ENCODE measurements at regions not wholly inside any gene's neighbourhood (a gene's known extent, or its start where the extent isn't known, plus 50 kb on each side); places are given as distances from the start of the nearest gene placed in this dataset.
"Not testable (repeated sequence)": the region's sequence is repeated elsewhere in the genome, so short reads cannot be mapped to it uniquely, and the experiment has no call there.

DNA sequence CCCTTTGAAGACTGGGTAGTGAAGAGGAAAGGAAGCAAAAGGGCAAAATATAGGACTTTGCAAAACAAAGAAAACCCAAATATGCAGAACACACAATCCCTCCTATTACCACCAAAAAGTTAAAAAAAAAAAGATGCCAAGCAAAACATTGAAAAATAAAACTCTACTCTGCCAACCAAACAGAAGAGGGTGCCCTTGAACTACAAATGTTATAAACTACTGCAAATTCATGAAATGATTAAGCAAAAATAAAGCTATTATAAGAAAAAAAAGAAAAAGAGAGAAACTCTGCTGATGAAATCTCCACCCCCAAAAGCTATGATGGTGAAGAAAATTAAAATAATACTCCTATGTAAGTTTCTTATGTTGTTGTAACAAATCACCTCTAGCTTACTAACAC is 168.5 kb upstream of the STK26 start:
- Mint-ChIP-seq H3K4me1 (no peaks in the 10 kb centered on the region), H3K27ac (no peak overlapping the region), H3K9me3 (no peaks in the 10 kb centered on the region), H3K36me3 (no peaks in the 10 kb centered on the region), H3K4me3 (no peak overlapping the region)
- ATAC-seq (no peak), DNase-seq (ENCODE audit: low spot score in 2 of 2) (no peak)

DNA sequence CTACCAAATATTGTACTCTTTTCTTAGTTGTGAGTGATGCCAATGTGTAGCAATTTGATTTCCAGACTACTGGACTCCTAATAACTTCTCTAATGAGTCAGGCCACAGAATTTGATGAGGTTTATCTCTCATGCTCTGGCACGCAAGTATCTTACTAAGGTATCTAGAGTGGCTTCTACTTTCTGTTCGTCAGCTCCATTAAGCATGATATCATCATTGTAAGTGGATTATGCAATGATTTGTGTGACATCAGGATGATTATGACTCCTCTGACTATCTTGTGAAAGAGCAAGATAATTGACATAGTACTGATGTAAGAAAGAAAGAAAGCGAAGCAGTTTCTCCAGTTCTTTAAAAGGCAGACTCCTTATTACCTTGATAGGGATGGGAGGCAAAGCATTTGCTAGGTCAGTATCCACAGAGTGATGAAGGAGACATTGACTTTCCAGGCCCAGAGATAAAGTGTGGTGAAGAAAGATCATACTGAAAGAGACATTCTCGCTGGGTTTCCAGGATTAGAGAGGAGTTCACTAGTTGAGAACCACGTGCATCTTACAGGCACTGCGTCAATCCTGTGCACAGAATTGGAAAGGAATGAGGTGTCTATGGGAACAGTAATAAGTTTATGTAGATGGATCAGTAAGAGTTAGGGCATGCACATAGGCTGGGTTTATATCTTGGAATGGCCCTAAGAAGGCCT is 161.9 kb upstream of the STK26 start:
- Mint-ChIP-seq H3K4me3 (no peak overlapping the region), H3K36me3 (no peaks in the 10 kb centered on the region), H3K4me1 (no peaks in the 10 kb centered on the region), H3K27ac (no peak overlapping the region), H3K9me3 (no peaks in the 10 kb centered on the region)
- ATAC-seq = no peak
- no peak for DNase-seq (ENCODE audit: low spot score in 2 of 2)

GRCh38 chrX:131862321-131862720 is 160.8 kb upstream of the STK26 start:
- Mint-ChIP-seq H3K9me3 (no peaks in the 10 kb centered on the region), H3K27ac (no peak overlapping the region), H3K4me3 (no peak overlapping the region), H3K4me1 (no peaks in the 10 kb centered on the region), H3K36me3 (no peaks in the 10 kb centered on the region)
- no peak for ATAC-seq
- DNase-seq (ENCODE audit: low spot score in 2 of 2) = no peak

- DNase-seq (ENCODE audit: low spot score in 2 of 2) (no peak), ATAC-seq (no peak)
- Mint-ChIP-seq H3K4me3 (no peak overlapping the region), H3K9me3 (no peaks in the 10 kb centered on the region), H3K4me1 (no peaks in the 10 kb centered on the region), H3K36me3 (no peaks in the 10 kb centered on the region), H3K27ac (no peak overlapping the region)
Measured at GRCh38 chrX:131869182-131869581, 153.9 kb upstream of the STK26 start.

GRCh38 chrX:131874300-131874699 is 148.8 kb upstream of the STK26 start:
- no peak for ATAC-seq
- H3K27ac Mint-ChIP-seq = no peak overlapping the region
- H3K4me3 Mint-ChIP-seq = no peak overlapping the region
- DNase-seq (ENCODE audit: low spot score in 2 of 2) = no peak
- H3K4me1 Mint-ChIP-seq = no peaks in the 10 kb centered on the region
- H3K36me3 Mint-ChIP-seq = no peaks in the 10 kb centered on the region
- H3K9me3 Mint-ChIP-seq = no peaks in the 10 kb centered on the region

- not testable (repeated sequence) for DNase-seq (ENCODE audit: low spot score in 2 of 2); H3K9me3 Mint-ChIP-seq; H3K4me1 Mint-ChIP-seq; H3K4me3 Mint-ChIP-seq; ATAC-seq; H3K27ac Mint-ChIP-seq; H3K36me3 Mint-ChIP-seq
Measured at GRCh38 chrX:131875827-131876226, 147.3 kb upstream of the STK26 start.

- H3K4me1 Mint-ChIP-seq = no peaks in the 10 kb centered on the region
- no peak for ATAC-seq
Measured at GRCh38 chrX:131881194-131881593, 141.9 kb upstream of the STK26 start.

DNA sequence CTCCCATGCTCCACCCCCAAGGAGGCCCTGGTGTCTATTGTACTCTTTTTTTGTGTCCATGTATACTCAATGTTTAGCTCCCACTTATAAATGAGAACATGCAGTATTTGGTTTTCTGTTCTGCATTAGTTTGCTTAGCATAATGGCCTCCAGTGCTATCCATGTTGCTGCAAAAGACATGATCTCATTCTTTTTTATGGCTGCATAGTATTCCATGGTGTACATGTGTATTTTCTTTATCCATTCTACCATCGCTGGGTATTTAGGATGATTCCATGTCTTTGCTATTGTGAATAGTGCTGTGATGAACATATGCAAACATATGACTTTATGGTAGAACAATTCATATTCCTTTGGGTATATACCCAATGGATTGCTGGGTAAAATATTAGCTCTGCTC is 138.1 kb upstream of the STK26 start:
- H3K4me1 Mint-ChIP-seq; H3K27ac Mint-ChIP-seq; DNase-seq (ENCODE audit: low spot score in 2 of 2); H3K9me3 Mint-ChIP-seq; H3K36me3 Mint-ChIP-seq; ATAC-seq; H3K4me3 Mint-ChIP-seq: not testable (repeated sequence)

More at GRCh38 chrX:131881194-131881593, 141.9 kb upstream of the STK26 start:
- no peak for DNase-seq (ENCODE audit: low spot score in 2 of 2)
- no peaks in the 10 kb centered on the region for H3K9me3 Mint-ChIP-seq
- no peak overlapping the region for H3K4me3 Mint-ChIP-seq
- no peaks in the 10 kb centered on the region for H3K36me3 Mint-ChIP-seq
- no peak overlapping the region for H3K27ac Mint-ChIP-seq

GRCh38 chrX:131893857-131894256 is 129.2 kb upstream of the STK26 start:
- not testable (repeated sequence) for H3K4me3 Mint-ChIP-seq; DNase-seq (ENCODE audit: low spot score in 2 of 2); H3K9me3 Mint-ChIP-seq; H3K36me3 Mint-ChIP-seq; H3K4me1 Mint-ChIP-seq; H3K27ac Mint-ChIP-seq; ATAC-seq

DNA sequence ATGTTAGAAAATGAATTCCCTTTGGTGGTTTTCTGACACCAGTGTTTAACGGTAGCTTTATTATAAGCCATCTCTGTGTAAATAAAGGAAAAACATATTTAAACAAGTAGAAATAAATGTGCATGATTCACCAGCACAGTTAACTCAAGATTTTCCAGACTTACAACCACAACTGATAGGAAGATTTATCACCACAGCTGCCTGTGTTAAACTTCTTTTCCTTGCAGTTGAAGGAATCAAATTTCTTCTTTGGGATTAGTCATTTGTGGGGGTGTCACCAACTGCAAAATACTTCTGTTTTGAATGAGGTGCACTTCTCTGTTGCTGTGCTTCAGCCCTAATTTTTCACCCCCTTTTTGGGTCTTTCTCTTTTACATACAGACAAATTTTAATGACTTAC is 128.1 kb upstream of the STK26 start:
- Mint-ChIP-seq H3K4me3 (no peak overlapping the region), H3K4me1 (no peaks in the 10 kb centered on the region), H3K36me3 (no peaks in the 10 kb centered on the region), H3K9me3 (no peaks in the 10 kb centered on the region), H3K27ac (no peak overlapping the region)
- no peak for DNase-seq (ENCODE audit: low spot score in 2 of 2)
- ATAC-seq = no peak

DNA sequence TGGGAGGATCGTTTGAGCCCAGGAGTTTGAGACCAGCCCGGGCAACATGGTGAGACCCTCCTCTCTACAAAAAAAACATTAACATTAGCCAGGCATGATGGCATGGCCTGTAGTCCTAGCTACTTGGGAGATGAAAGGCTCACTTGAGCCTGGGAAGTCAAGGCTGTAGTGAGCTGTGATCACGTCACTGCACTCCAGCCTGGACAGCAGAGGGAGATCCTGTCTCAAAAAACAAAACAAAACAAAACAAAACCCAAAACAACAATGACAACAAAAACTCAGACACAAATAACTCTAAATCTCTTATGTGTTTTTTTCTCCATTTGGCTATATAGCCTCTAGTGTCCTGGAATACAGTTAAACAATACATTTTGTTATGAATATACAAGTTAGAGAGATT is 127.3 kb upstream of the STK26 start:
- DNase-seq (ENCODE audit: low spot score in 2 of 2) (no peak), ATAC-seq (no peak)

DNA sequence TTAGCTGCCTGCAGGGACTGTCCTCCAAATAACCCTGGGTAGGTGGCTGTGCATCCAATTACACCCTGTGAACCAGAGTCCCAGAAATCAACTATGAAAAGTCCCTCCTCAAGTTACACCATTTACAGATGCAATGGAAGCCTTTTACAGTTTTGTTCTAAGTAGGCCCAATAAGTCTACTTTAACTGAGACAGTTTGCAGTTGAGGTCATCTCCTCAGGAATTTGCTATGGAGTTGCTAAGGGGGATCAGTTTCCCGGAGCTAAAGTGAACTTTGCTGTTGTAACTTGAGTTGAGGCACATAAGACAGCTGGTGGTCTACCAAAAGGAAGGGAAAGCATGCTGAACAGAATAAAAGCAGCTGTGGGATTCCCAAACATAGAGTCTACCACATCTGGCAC is 121.6 kb upstream of the STK26 start:
- DNase-seq (ENCODE audit: low spot score in 2 of 2) (no peak), ATAC-seq (no peak)
- Mint-ChIP-seq H3K4me1 (no peaks in the 10 kb centered on the region), H3K27ac (no peak overlapping the region), H3K4me3 (no peak overlapping the region), H3K9me3 (no peaks in the 10 kb centered on the region), H3K36me3 (no peaks in the 10 kb centered on the region)

More for the DNA sequence above, 127.3 kb upstream of the STK26 start:
- no peaks in the 10 kb centered on the region for H3K36me3 Mint-ChIP-seq
- no peaks in the 10 kb centered on the region for H3K9me3 Mint-ChIP-seq
- H3K4me3 Mint-ChIP-seq = no peak overlapping the region
- H3K27ac Mint-ChIP-seq = no peak overlapping the region
- no peaks in the 10 kb centered on the region for H3K4me1 Mint-ChIP-seq

DNA sequence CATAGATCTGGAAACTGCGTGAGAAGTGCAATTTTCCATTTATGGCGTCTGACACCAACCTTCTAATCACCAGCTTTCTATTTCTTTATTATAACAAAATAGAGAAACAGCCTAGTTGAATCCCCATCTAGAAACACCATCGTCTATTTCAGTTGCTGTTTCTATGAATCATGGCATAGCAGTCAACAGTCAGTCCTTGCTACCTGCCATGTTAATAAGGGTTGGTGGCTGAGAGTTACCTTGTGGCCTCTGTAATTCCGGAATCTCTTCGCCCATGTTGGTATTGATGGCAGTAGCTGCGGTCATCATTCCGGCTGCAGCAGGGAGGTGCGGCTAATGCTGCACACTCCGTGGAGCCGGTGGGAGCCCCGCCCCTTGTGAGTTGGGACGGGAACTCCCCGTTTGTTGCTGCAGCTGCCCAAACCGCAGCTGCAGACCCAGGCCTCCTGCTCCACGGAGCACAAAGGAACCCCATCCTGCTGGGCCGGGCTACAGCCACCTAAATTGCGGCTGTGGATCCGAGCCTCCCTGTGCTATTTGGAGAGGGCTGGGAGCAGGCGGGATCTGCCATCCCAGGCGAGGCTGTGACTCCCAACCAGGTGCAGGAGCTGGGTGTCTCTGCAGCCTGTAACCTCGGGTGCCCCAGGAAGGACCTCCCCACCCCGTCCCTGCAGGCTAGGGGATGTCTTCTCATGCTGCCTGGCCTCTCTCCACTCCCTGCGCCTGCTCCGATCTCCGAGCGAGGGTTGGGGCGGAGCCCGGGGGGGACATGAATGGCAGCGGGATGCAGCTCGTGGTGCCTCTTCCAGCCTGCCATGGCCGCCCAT is 115.4 kb upstream of the STK26 start:
- ATAC-seq (no peak), DNase-seq (ENCODE audit: low spot score in 2 of 2) (no peak)
- Mint-ChIP-seq H3K4me3 (no peak overlapping the region), H3K4me1 (no peaks in the 10 kb centered on the region), H3K36me3 (no peaks in the 10 kb centered on the region), H3K9me3 (no peaks in the 10 kb centered on the region), H3K27ac (no peak overlapping the region)

GRCh38 chrX:131910586-131910985 is 112.5 kb upstream of the STK26 start:
- Mint-ChIP-seq H3K36me3 (no peaks in the 10 kb centered on the region), H3K27ac (no peak overlapping the region), H3K9me3 (no peaks in the 10 kb centered on the region), H3K4me1 (no peaks in the 10 kb centered on the region), H3K4me3 (no peak overlapping the region)
- DNase-seq (ENCODE audit: low spot score in 2 of 2) (no peak), ATAC-seq (no peak)

- Mint-ChIP-seq H3K4me1 (no peaks in the 10 kb centered on the region), H3K4me3 (no peak overlapping the region), H3K36me3 (no peaks in the 10 kb centered on the region), H3K9me3 (no peaks in the 10 kb centered on the region), H3K27ac (no peak overlapping the region)
- ATAC-seq = no peak
- DNase-seq (ENCODE audit: low spot score in 2 of 2) = no peak
Measured at GRCh38 chrX:131915488-131915887, 107.6 kb upstream of the STK26 start.

- no peak overlapping the region for H3K4me3 Mint-ChIP-seq
- no peaks in the 10 kb centered on the region for H3K4me1 Mint-ChIP-seq
- ATAC-seq (no peak), DNase-seq (ENCODE audit: low spot score in 2 of 2) (no peak)
- no peak overlapping the region for H3K27ac Mint-ChIP-seq
- H3K36me3 Mint-ChIP-seq = no peaks in the 10 kb centered on the region
- H3K9me3 Mint-ChIP-seq = no peaks in the 10 kb centered on the region
Measured at GRCh38 chrX:131917588-131917987, 105.5 kb upstream of the STK26 start.

All from stimulated activated effector memory CD8-positive, alpha-beta T cell treated with anti-CD3 and anti-CD28 coated beads, Interleukin-12 subunit alpha, Interleukin-12 subunit beta, amount 100 ng/mL, for 72 hours (primary cell).